H1 (cell line): ENCODE measurements at regions not wholly inside any gene's neighbourhood (a gene's known extent, or its start where the extent isn't known, plus 50 kb on each side); places are given as distances from the start of the nearest gene placed in this dataset.

ENCODE experiments used
- CTCF ChIA-PET: fragments of 300-600 bp; sonication (Branson Sonifier 250); formaldehyde crosslinking; loops from one replicate; lab custom pipeline; 2021; ENCODE audit not compliant: partially characterized antibody; lab: Charles Lee
- POLR2A ChIA-PET: fragments of 300-600 bp; sonication (Branson Sonifier 250); formaldehyde crosslinking; loops from one replicate; lab custom pipeline; 2021; ENCODE audit warnings: inconsistent platforms; ENCODE audit not compliant: partially characterized antibody; lab: Charles Lee
- DNase-seq, 2 experiments: peaks; one replicate each; pipeline versions ENCODE4 v3.0.0 to v3.0.0-alpha.2; 2010 to 2022; ENCODE audit warnings: low spot score in 2 of 2, low read depth in 1 of 2, mixed read lengths in 1 of 2
- FAIRE-seq: peaks from 2 replicates; lab custom pipeline; 2011; peaks lifted over from hg19 to GRCh38; lab: Jason Lieb, UNC
- H2AFZ ChIP-seq: 2 replicates; pipeline ENCODE4 v1.8.1; 2012; ENCODE audit warnings: low read length, inconsistent platforms
- H2AK5ac ChIP-seq: 2 replicates; pipeline ENCODE4 v1.6.1; 2013; ENCODE audit warnings: low read depth, low read length
- H2BK120ac ChIP-seq: replicated peaks from 2 replicates; pipeline ENCODE3; 2013; ENCODE audit warnings: low read depth, low read length, inconsistent platforms
- H2BK12ac ChIP-seq: 2 replicates; pipeline ENCODE4 v1.6.1; 2013; ENCODE audit warnings: low read depth, low read length
- H2BK15ac ChIP-seq: 2 replicates; pipeline ENCODE4 v1.6.1; 2013; ENCODE audit warnings: low read length
- H2BK20ac ChIP-seq: 2 replicates; pipeline ENCODE4 v1.6.1; 2013; ENCODE audit warnings: low read length
- H2BK5ac ChIP-seq: 2 replicates; pipeline ENCODE4 v1.6.1; 2013; ENCODE audit warnings: low read depth, low read length
- H3K14ac ChIP-seq: 2 replicates; pipeline ENCODE4 v1.6.1; 2013; ENCODE audit warnings: inconsistent platforms; ENCODE audit not compliant: insufficient read length
- H3K18ac ChIP-seq: 2 replicates; pipeline ENCODE4 v1.6.1; 2013; ENCODE audit warnings: low read length; ENCODE audit errors: extremely low read depth
- H3K23ac ChIP-seq: 2 replicates; pipeline ENCODE4 v1.6.1; 2013; ENCODE audit warnings: inconsistent platforms; ENCODE audit not compliant: insufficient read length
- H3K23me2 ChIP-seq: 2 replicates; pipeline ENCODE4 v1.6.1; 2013; ENCODE audit warnings: low read depth, low read length
- H3K27ac ChIP-seq: 2 replicates; pipeline ENCODE4 v1.6.1; 2011; ENCODE audit warnings: low read depth, low read length, inconsistent platforms
- H3K27me3 ChIP-seq, 4 experiments: replicated peaks in 1 of 4; 1 replicate in 1 of 4; 2 replicates in 3 of 4; pipeline versions ENCODE4 v1.6.1 to v1.8.1; 2011 to 2013; ENCODE audit warnings: low read length in 3 of 4, mild to moderate bottlenecking in 3 of 4, inconsistent platforms in 2 of 4, mixed read lengths in 2 of 4, moderate library complexity in 1 of 4; ENCODE audit not compliant: control insufficient read depth in 3 of 4, insufficient read depth in 3 of 4; ENCODE audit errors: extremely low read depth in 1 of 4
- H3K36me3 ChIP-seq, 4 experiments: 2 replicates each; pipeline versions ENCODE4 v1.6.1 to v1.8.1; 2011 to 2013; ENCODE audit warnings: mild to moderate bottlenecking in 4 of 4, low read length in 3 of 4, moderate library complexity in 2 of 4, control low read depth in 1 of 4, inconsistent platforms in 1 of 4; ENCODE audit not compliant: insufficient read depth in 4 of 4, control insufficient read depth in 2 of 4
- H3K4ac ChIP-seq: replicated peaks from 2 replicates; pipeline ENCODE3; 2013; ENCODE audit warnings: low read length, low read depth, mixed read lengths, inconsistent platforms; ENCODE audit not compliant: insufficient read length
- H3K4me1 ChIP-seq, 4 experiments: replicated peaks in 1 of 4; 1 replicate in 1 of 4; 2 replicates in 3 of 4; pipeline versions ENCODE4 v1.6.1 to v1.8.1; 2011 to 2013; ENCODE audit warnings: low read length in 3 of 4, inconsistent platforms in 2 of 4, mixed read lengths in 1 of 4; ENCODE audit not compliant: insufficient read depth in 4 of 4, control insufficient read depth in 3 of 4
- H3K4me2 ChIP-seq, 2 experiments: 2 replicates each; pipeline versions ENCODE4 v1.6.1 to v1.8.1; 2011 to 2013; ENCODE audit warnings: low read depth in 2 of 2, low read length in 2 of 2, control low read depth in 1 of 2, inconsistent platforms in 1 of 2, mild to moderate bottlenecking in 1 of 2; ENCODE audit not compliant: insufficient read depth in 1 of 2
- H3K4me3 ChIP-seq, 4 experiments: fragments of 200-600, 300-600 bp in 1 of 4; sonication (generic), shearing (Covaris generic), sonication (Bioruptor Twin) in 1 of 4; 2 replicates each; pipeline versions ENCODE4 v1.5.1 to v1.8.1; 2011 to 2016; ENCODE audit warnings: low read length in 4 of 4, low read depth in 3 of 4, control low read depth in 2 of 4, inconsistent platforms in 2 of 4, mild to moderate bottlenecking in 2 of 4, mixed read lengths in 1 of 4, moderate library complexity in 1 of 4; ENCODE audit not compliant: insufficient read depth in 2 of 4; ENCODE audit errors: extremely low read depth in 1 of 4
- H3K56ac ChIP-seq: replicated peaks from 2 replicates; pipeline ENCODE3; 2013; ENCODE audit warnings: low read depth, mild to moderate bottlenecking, mixed read lengths, low read length, inconsistent platforms; ENCODE audit not compliant: insufficient read length
- H3K79me1 ChIP-seq: 2 replicates; pipeline ENCODE4 v1.6.1; 2013; ENCODE audit warnings: low read depth, low read length, control low read depth
- H3K79me2 ChIP-seq, 2 experiments: 2 replicates each; pipeline versions ENCODE4 v1.6.1 to v1.8.1; 2012 to 2013; ENCODE audit warnings: low read length in 2 of 2, mild to moderate bottlenecking in 2 of 2, inconsistent platforms in 1 of 2; ENCODE audit not compliant: insufficient read depth in 2 of 2, control insufficient read depth in 1 of 2
- H3K9ac ChIP-seq, 4 experiments: replicated peaks in 1 of 4; 1 replicate in 1 of 4; 2 replicates in 3 of 4; pipeline versions ENCODE4 v1.6.1 to v1.8.1; 2011 to 2013; ENCODE audit warnings: low read depth in 3 of 4, low read length in 3 of 4, control low read depth in 2 of 4, mild to moderate bottlenecking in 2 of 4, moderate library complexity in 2 of 4, inconsistent platforms in 1 of 4; ENCODE audit errors: extremely low read depth in 1 of 4
- H3K9me3 ChIP-seq, 2 experiments: 2 replicates each; pipeline versions ENCODE4 v1.6.1 to v1.8.1; 2012 to 2013; ENCODE audit warnings: mild to moderate bottlenecking in 2 of 2, moderate library complexity in 2 of 2, control low read depth in 1 of 2, inconsistent platforms in 1 of 2, low read depth in 1 of 2, low read length in 1 of 2, mixed read lengths in 1 of 2; ENCODE audit not compliant: insufficient read depth in 2 of 2
- H4K20me1 ChIP-seq, 2 experiments: replicated peaks in 1 of 2; 2 replicates each; pipeline versions ENCODE3 to v1.8.1; 2011 to 2013; ENCODE audit warnings: inconsistent platforms in 2 of 2, low read length in 2 of 2, mild to moderate bottlenecking in 1 of 2; ENCODE audit not compliant: insufficient read depth in 2 of 2, control insufficient read depth in 1 of 2
- H4K5ac ChIP-seq: 2 replicates; pipeline ENCODE4 v1.6.1; 2013; ENCODE audit warnings: low read length, low read depth, mixed read lengths, inconsistent platforms; ENCODE audit not compliant: insufficient read length
- H4K8ac ChIP-seq: 2 replicates; pipeline ENCODE4 v1.8.0; 2013; ENCODE audit warnings: mild to moderate bottlenecking, moderate library complexity, low read length, inconsistent platforms; ENCODE audit not compliant: insufficient read depth; ENCODE audit errors: extremely low read depth
- H4K91ac ChIP-seq: replicated peaks from 2 replicates; pipeline ENCODE3; 2013; ENCODE audit warnings: low read length, mixed read lengths, inconsistent platforms; ENCODE audit not compliant: insufficient read length
- CHD7 ChIP-seq: fragments of 300-600 bp; sonication (generic); IDR thresholded peaks from 2 replicates; pipeline ENCODE4 v1.7.1; 2012; ENCODE audit warnings: low read length, moderate library complexity, mild to moderate bottlenecking, inconsistent platforms; ENCODE audit not compliant: insufficient replicate concordance
- TBP ChIP-seq: IDR thresholded peaks from 2 replicates; pipeline ENCODE4 v1.6.1; 2011; ENCODE audit warnings: low read depth, low read length, improper control_type of control experiment

- no peak overlapping the region for H3K4ac ChIP-seq
- H3K23ac ChIP-seq: no peak overlapping the region
- H2BK12ac ChIP-seq: no peak overlapping the region
- CTCF ChIA-PET: interaction anchor here (0.9 kb wide), 1 partner anchor 213 kb away, joined by 3 read pairs; no protein-coding TSS in a partner anchor
- H3K36me3 ChIP-seq: no peaks in the 10 kb centered on the region
- H3K4me1 ChIP-seq: no peaks in the 10 kb centered on the region
- H4K20me1 ChIP-seq: no peaks in the 10 kb centered on the region
- H3K9me3 ChIP-seq: no peaks in the 10 kb centered on the region
- no peak overlapping the region for H2BK20ac ChIP-seq
- TF ChIP-seq CHD7 (no peak), TBP (no peak)
- no peak for DNase-seq
- no peaks in the 10 kb centered on the region for H3K79me2 ChIP-seq
- no peak overlapping the region for H2BK5ac ChIP-seq
- H4K91ac ChIP-seq: no peak overlapping the region
- POLR2A ChIA-PET: interaction anchor here (1.4 kb wide), 1 partner anchor 16 kb away, joined by 3 read pairs; no protein-coding TSS in a partner anchor
- no peaks in the 10 kb centered on the region for H3K23me2 ChIP-seq
- no peak overlapping the region for H4K8ac ChIP-seq
- no peak overlapping the region for H2AK5ac ChIP-seq
- H3K27ac ChIP-seq: no peak overlapping the region
- H3K4me2 ChIP-seq: no peak overlapping the region
- FAIRE-seq: no peak
- no peak overlapping the region for H3K18ac ChIP-seq
- no peak overlapping the region for H2BK15ac ChIP-seq
- H3K9ac ChIP-seq: no peak overlapping the region
- no peak overlapping the region for H3K56ac ChIP-seq
- no peak overlapping the region for H2BK120ac ChIP-seq
- no peak overlapping the region for H4K5ac ChIP-seq
- H3K4me3 ChIP-seq: no peak overlapping the region
- no peak overlapping the region for H3K14ac ChIP-seq
- H3K79me1 ChIP-seq: no peaks in the 10 kb centered on the region
- H2AFZ ChIP-seq: no peak overlapping the region
- no peaks in the 10 kb centered on the region for H3K27me3 ChIP-seq
Measured at GRCh38 chr2:136210822-136211221, 92.9 kb upstream of the CXCR4 start.
